ENCODE measurements at regions not wholly inside any gene's neighbourhood (a gene's known extent, or its start where the extent isn't known, plus 50 kb on each side); places are given as distances from the start of the nearest gene placed in this dataset.

- TF ChIP-seq ZNF784 (CRISPR knock-in tag; IDR thresholded peaks at IDR 0.05; ENCODE audit: borderline replicate concordance) (no peak), HNF4A (CRISPR knock-in tag; IDR thresholded peaks at IDR 0.05) (peak; percentile 31; the same call in 1 of the 2 replicates), ZNF616 (CRISPR knock-in tag; IDR thresholded peaks at IDR 0.05; ENCODE audit: low read depth) (no peak), ZNF10 (CRISPR knock-in tag; IDR thresholded peaks at IDR 0.05; ENCODE audit: borderline replicate concordance, low read depth) (no peak), HDAC1 (CRISPR knock-in tag; IDR thresholded peaks at IDR 0.05) (peak; percentile 42; the same call in 1 of the 2 replicates), DMTF1 (CRISPR knock-in tag; IDR thresholded peaks at IDR 0.05) (no peak), ARID3A (IDR thresholded peaks at IDR 0.05; ENCODE audit: low read depth, low read length) (no peak; the same call in 1 of the 2 replicates), ZNF503 (CRISPR knock-in tag; IDR thresholded peaks at IDR 0.05) (peak; percentile 46; the same call in 1 of the 2 replicates), DZIP1 (CRISPR knock-in tag; IDR thresholded peaks at IDR 0.05) (no peak), ZNF12 (CRISPR knock-in tag; IDR thresholded peaks at IDR 0.05) (peak; percentile 79; the same call in 1 of the 2 replicates), ZNF207 (IDR thresholded peaks at IDR 0.05; ENCODE audit: borderline replicate concordance) (no peak), JUN (CRISPR knock-in tag; IDR thresholded peaks at IDR 0.05) (0 out of 2 replicates have a peak, but pooled peaks have one; percentile 75), NFE2L2 (IDR thresholded peaks at IDR 0.05; ENCODE audit: low read length) (no peak), BORCS8-MEF2B (CRISPR knock-in tag; IDR thresholded peaks at IDR 0.05) (no peak), ISX (CRISPR knock-in tag; conservative IDR thresholded peaks at IDR 0.05) (no peak), CENPBD1 (CRISPR knock-in tag; IDR thresholded peaks at IDR 0.05; ENCODE audit: borderline replicate concordance, low read depth) (no peak), TEF (CRISPR knock-in tag; IDR thresholded peaks at IDR 0.05) (no peak), ZBTB7B (CRISPR knock-in tag; IDR thresholded peaks at IDR 0.05) (no peak)
These were observed 92.5 kb upstream of the ADGRF1 start (continued) for GRCh38 chr6:47134476-47135189.
